CD4-positive, alpha-beta T cell treated with Interleukin-10 for 1 hour (primary cell): ENCODE measurements at regions not wholly inside any gene's neighbourhood (a gene's known extent, or its start where the extent isn't known, plus 50 kb on each side); places are given as distances from the start of the nearest gene placed in this dataset.

ENCODE experiments used
- DNase-seq: peaks from one replicate; pipeline ENCODE4 v3.0.0-alpha.2; 2020

DNA sequence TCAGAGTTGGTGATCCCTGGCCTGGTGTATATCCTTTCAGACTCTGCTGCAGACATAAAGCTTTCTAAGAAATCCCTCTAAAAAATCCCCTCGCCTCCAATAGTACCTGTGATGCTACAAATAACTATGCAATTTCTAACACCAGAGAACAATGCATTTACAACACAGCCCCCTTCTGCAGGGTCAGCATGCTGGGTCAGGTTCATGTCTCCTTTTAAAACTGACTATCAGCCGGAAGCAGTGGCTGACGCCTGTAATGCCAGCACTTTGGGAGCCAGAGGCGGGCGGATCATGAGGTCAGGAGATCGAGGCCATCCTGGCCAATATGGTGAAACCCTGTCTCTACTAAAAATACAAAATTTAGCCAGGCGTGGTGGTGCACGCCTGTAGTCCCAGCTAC, 77.0 kb upstream of the SPATA12 start:
- DNase-seq: no peak

DNA sequence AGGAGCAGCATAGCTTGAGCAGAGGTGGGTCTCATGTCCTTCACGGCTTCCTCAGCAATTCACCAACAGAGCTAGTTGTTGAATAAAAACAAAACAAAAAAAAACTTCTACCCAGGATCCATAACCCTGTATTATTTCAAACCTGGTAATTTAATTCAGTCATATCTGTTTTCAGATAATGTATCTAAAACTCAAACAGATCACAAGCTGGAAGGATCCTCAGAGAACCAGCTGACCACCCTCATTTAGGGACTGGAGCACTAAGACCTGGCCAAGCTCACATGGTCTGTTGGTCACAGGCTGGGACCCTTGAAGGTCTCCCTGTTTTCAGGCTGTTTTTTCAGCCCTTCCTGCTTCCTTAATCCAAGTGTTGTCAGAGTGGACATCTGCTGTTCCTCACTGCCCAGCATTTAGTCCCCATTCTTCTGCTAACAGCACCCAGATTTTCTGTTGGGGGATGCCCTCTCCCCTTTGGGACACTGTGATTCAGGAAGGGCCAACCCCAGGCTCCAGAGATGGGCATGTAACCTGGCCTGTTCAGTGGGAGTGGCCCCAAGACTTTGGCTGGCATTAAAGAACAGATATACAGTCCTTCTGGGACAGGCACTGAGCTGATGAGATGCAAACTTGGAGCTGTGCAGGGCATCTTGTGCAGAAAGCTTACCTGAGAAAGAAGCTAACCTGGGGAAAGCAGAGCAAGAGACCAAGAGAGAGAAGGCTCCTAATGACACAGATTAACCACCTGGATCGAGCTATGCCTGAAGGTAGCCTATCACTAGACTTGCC, 78.8 kb upstream of the SPATA12 start:
- no peak for DNase-seq

DNA sequence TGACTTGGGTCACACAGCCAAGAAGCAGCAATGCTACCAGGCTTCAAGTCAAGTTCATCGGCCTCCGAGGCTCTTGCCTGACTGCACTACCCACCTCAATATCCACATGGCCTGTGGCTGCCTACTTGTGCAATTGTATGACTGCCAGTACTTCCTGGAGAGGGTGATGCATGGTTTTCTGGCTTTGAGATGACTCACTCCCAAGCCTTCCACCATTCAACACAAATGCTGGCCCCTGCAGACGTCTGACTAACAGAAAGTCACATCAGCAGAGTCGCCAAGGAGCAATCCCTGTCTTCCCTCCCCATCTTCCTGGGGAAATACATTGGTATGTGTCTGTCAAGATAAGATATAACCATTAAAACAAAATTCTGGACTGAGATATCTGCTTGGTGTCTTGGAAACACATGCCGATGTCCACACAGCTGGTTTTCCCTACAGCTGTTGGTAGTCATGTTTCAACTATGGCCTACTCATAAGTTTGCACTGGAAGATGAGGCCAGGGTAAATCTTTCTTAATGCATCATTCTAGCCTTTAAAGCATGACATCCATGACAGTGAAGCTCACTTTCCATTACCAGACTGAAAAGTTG, 79.6 kb upstream of the SPATA12 start:
- peak; percentile 11 for DNase-seq

DNA sequence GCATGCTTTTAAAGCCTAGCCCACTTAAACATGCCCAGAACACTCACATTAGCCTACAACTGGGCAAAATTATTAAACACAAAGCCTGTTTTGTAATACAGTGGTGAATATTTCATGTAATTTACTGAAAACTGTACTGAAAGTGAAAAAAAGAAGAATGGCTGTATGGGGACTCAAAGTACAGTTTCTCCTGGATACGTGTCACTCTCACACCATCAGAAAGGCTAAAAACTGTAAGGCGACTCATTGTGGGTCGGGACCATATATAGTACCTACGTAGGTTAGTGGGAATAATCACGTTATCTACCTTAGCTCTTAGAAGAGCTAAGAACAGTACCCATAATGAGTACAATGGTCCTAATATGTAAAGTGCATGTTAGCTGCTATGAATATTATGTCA, 80.2 kb upstream of the SPATA12 start:
- DNase-seq: no peak

DNA sequence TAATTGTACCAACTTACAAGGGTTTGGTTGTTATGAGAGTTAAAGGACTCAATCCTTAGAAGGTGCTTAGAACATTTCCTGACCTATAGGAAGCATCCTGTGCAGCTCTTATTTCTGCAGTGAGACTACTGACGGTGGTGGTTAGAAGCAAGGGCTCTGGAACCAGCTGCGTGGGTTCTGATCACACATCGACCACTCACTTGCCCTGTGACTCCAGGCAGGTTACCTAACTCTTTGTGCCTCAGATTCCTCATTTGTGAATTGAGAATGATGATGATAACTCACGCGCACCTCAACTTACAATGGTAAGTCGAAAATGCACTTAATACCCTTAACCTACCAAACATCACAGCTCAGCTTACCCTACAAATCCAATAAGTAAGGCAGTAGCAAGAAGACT, 80.7 kb upstream of the SPATA12 start:
- DNase-seq: no peak

DNA sequence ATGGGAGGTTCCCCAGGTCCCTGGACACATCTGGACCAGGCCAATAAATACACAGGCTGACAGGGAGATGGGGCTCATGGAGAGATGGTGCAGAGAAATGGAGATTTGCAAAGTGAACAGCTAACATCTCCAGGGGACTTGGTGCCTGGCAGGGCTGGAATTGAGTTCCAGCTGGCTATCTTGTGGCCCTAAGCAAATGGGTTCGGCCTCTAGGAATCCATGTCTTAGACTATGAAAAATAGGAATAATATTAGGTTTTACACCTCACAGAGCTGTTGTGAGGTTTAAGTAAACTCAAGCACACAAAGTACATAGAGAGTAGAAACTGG, 82.9 kb upstream of the SPATA12 start:
- DNase-seq: no peak

DNA sequence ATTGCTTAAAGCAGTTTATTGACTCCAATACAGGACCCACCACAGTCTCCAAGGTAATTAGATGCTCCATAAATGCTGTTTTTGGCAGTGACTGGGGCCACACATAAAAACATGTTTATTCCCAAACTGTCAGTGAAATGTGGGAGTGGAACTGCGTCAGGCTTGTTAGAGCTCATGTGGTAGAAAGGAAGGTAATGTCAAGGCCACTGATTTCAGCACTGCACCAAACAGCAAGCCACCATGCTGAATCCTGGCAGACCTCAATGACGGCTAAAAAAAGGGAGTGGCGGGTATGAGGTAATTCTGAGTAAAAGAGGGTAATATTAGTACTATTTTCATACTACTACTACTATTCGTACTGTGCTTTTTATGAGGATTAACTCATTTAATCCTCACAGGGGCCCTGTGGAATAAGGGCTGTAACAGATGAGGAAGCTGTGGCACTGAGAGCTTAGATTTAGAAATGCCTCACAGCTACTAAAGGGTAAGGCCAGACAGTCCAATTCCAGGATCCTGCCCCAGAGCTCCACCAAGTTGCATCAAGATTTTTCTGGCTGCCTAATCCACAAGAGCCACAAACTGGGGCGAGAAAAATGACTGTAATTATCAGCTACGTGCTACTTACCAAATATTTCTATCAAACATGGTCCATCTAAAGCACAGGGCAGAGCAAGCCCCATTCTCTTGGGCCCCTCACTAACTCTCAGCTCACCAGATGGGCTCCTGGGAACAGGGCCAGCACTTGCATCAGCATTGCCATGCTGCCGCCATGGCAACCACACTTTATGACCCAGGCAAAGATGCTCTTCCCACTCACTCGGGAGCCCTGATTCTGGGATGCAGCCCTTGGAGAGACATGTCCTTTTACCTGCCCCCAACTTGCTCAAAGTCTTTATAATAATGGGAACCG, 83.6 kb upstream of the SPATA12 start:
- no peak for DNase-seq

DNA sequence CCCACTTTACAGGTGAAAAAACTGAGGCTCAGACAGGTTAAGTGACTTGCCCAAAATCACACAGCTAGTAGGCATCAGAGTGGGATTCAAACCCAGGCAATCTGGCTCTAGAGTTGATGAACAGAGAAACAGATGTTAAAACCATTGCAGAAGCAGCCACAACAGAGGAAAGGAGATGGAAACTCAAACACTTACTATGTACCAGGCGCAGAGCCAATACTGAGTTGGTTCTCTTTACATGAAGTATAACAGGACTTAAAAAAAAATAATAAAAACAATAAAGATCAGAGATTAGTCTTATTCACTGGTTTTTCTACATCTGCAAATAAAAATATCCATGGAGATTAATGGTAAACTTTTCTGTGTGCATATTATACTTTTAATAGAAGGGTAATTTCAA, 84.9 kb upstream of the SPATA12 start:
- DNase-seq: no peak

DNA sequence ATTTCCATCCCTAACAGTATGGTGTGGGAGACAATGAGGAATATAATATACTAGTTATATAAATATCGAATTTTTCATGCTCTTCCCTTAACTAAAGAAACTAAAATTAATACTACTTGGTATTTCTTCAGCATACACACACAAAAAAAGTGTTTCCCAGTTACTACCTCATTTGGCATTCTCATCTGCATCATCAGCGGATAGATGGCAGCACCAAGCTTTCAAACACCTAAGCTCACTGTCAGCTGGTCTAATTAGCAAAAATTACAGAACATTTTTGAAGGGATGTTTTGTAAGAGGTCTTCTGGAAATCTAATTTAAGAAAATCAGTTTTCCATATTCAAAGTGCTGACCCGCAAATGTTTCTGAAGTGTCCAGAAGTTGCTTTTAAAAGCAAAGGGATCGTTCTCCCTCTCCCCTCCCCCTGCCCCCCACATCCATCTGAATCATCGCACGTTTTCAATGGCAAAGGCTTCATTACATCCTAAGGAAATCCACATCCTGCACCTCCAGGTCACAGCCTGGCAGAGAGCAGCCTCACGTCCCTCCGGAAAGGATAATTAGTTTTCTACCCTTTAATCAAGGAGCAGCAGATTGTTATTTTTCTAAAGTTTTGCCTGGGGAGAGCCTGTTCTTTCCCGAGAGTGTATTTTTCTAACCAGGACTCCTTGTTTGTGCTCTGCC, 86.1 kb upstream of the SPATA12 start:
- DNase-seq: no peak

DNA sequence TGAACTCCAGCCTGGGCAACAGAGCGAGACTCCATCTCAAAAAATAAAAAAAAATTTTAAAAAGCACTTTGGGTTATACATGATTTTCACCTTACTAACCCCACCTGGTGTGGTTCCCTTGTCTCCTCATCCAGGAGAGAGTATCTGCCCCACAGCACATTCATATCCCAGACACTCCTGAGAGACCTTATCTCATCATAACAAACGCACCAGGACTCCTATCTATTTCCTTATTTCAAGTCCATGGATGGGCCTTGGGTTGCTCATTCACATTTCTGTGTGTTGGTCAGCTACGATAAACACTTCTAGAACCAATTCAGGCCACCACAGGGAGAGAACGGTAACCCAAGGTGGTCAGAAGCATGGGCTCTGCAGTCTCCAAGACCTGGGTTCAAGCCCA, 88.6 kb upstream of the SPATA12 start:
- no peak for DNase-seq

DNA sequence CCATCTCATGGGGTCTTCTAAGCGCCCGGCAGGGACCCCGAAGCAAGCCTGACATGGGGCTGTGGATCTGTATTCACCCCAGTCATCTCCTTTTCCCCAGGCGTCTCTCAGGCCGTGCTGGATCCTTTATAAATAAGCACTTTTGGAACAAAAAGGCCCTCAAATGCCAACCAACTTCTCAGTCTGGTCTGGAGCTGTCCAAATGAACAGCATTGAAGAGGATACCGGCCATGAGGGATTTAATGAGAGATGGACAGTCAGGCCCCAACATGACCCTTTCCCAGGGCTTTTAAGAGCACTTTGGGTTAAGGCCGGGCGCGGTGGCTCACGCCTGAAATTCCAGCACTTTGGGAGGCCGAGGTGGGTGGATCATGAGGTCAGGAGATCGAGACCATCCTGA, 89.2 kb upstream of the SPATA12 start:
- no peak for DNase-seq

DNA sequence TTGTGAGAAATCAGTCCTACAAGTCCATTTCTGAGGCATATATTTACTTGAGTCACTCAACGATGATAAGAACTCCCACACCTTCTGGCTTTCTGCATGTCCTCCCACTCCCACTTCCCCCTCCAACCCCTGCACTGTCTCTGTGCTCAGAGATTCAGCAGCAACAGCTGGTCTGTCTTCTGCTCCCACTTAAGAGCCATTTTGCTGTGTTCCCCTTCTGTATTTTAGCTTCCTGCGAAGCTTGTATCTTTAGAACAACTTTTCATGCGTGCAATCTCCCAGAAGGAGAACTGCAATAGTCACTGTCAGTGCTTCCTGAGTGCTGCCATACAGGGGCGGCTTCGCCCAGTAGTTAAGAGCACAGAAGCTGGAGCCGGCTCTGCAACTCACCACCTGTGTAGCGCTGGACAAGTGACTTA, 90.0 kb upstream of the SPATA12 start:
- no peak for DNase-seq

DNA sequence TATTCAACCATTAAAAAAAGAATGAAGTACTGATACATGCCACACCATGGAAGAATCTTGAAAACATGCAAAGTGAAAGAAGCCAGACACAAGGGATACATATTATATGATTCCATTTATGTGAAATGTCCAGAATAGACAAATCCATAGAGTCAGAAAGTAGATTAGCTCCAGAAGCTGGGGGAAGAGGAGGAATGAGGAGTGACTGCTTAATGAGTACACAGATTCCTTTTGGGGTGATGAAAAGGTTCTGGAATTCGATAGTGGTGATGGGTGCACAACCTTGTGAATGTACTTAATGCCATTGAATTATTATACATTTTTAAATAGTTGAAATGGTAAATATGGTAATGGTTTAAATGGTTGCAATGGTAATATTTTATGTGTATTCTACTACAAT, 90.6 kb upstream of the SPATA12 start:
- DNase-seq: no peak

DNA sequence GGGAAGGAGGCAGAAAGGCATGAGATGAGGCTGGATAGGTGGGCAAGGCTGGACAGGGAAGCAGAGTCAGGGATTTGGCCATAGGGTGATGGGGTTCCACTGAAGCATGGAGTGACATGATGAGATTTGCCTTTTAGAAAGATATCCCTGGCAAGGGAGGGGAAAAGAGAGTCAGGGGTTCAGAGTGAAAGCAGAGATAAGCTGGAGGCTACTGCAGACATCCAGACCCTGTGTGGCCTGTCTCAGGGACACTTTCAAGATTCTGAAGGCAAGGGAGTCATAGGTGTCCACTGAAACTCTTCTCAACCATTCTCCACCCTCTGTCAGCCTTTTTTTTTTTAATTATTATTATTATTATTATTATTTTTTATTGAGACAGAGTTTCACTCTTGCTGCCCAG, 94.0 kb upstream of the SPATA12 start:
- DNase-seq: no peak

DNA sequence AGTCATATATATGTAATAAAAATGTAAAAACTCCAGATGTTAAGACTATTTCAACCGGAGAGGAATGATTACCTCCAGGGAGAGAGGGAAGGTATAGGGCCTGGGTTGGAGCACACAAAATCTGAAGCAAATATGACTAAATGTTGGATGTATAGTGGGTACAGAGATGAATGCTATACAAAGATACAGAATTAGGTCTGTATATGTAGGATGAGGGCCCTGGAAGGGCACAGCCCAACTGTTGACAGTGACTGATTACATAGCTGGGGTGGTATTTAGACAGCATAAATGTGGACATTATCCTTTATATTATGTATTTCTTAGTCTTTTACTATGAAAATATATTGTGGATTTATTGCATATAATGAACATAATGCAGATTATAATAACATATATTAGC, 94.4 kb upstream of the SPATA12 start:
- DNase-seq: no peak

DNA sequence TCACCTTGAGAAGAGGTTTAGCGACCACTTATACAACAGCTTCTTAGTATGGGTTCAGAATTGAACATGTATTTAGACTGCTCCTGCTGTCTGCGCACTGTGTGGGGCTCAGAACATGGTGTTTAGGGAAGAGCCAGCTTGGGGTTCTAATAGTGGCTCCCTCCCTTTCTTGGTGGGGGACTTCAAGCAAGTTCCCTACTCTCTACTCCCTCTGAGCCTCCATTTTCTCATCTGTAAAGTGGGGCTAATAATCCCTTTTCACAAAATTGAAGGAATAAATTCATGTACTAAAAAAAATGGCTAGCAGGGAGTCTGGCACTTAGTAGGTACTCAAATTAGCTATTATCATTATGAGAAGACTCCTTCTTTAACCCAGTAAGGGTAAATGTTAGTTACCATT, 97.5 kb upstream of the SPATA12 start:
- no peak for DNase-seq

DNA sequence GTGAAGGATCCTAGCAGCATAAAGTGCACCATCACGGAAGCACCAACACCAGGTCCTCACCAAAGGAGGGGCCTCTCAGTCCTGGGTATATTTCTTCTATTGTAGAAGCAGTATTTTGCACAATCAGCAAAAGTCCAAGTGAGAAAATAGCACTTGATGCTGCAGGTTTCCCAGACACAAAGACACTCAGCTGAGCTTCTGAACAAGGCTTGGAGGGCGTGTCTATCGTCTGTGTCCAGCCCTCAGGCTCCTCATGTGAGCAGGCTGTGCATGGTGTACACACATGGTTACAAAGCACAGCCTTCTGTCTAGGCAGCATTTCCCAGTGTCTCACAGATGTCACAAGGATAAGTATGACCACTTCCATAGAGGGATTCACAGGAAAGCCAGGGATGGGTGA, 98.3 kb upstream of the SPATA12 start:
- DNase-seq: no peak

DNA sequence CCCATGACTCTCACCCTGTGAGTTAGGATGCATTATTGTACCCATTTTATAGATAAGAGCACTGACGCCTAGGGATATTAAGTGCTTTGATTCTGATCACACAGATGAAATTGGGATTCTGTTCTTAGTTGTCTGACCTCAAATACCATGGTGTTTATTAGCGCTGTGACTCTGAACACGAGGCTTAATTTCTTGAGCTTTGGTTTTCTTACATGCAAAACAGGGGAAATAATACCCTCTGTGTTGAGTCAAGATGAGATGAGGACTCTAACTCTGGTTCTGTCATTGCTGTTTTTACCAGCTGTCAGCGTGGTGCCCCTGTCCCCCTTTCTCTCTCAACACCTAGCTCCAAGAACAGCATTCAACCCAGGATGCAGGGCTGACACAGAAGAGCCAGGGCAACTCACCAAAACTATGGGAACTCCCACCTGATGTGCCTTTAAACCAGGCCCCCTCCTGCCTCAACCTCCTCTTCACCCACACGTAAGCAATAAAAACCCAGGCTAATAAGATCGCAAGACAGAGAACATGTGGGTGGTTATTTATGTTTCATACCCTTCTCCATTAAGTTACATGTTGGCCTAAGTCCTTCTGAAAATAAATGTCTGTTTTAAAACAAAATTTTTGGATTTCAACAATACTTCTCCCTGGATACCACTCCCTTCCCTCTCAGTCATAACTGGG, 100.1 kb upstream of the SPATA12 start:
- DNase-seq: no peak

DNA sequence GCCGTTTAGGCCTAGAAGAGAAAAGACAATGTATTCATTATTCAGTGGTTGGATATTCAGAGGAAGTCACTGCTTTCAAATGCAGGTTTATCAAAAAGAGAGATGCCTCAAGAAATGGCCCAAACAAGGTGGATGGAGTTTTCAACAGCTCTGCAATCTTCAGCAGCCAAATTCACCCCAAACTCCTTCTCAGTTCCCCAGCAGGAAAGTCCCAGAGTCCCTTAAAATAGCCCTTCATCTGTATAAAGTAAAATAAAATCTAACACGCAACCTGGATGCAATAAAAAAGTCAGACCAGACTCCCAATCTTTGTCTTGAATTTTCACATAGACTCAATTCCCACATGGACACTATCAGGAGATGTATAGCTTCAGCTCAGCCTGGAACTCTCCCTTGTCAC, 101.6 kb upstream of the SPATA12 start:
- no peak for DNase-seq

DNA sequence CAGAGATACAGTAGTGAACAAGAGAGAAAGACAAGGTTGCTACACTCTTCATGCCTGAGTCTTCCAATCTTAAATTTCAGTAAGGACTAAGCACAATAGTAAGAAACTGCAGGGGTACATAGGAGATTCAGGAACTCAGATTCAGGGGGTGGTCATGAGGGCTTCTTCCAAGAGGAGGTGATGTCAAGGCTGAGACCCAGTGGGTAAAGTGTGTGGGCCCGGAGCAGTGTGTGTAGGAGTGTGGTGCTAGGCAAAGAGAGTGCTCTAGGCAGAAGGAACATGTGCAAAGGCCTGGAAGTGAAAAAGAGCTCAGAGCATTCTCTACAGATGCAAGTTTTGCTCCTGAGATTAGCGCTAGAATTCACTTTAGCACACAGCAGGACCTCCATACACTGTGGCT, 102.9 kb upstream of the SPATA12 start:
- DNase-seq: no peak

DNA sequence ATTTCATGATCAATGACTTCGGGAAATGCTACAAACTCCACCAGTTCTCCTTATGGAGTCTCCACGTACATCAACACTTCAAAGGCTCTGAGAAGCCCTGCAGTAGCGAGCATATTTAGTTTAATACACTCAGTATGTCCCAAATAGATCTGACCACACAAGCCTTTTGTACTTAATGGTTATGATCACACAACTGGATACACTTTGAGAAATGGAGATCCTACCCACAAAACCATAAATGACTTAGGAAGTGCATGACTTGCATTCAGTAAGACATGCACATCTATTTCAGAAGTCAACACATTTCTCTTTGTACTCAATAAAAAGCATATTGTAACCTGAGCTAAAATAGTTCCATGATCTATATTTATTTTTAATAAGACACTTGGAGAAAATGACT, 103.6 kb upstream of the SPATA12 start:
- no peak for DNase-seq

DNA sequence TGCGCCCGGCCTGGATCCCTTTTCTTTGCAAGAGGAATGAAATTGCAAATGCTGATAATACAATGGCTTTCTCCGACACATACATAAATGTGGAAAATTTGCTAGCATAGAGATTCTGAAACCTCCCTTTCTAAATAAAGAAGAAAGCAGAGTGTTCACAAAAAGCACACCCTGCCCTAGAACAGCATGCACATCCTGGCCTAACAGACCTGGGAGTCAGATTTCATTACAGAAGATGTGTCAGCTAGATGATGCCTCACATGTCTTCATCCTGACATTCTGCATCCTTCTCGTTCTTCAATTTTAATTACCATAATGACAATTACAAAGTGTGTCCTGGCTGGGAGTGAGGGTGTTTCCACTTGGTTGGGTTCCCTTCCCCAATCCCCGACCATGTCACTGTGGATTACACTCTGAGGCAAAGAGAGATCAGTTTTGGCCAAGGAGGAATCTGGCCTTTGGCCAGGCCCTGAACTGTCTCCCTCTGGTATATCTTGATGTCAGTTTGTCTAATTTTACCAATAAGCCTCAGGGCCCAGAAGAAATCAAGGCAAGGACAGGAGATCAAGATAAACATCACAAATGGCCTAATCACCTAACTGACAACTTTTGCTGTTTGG, 104.9 kb upstream of the SPATA12 start:
- DNase-seq: no peak
